ENCODE measurements at regions not wholly inside any gene's neighbourhood (a gene's known extent, or its start where the extent isn't known, plus 50 kb on each side); places are given as distances from the start of the nearest gene placed in this dataset.

GRCh38 chr20:51202304-51202703, 179.4 kb upstream of the KCNG1 start:
- TF ChIP-seq, protein P1, sequence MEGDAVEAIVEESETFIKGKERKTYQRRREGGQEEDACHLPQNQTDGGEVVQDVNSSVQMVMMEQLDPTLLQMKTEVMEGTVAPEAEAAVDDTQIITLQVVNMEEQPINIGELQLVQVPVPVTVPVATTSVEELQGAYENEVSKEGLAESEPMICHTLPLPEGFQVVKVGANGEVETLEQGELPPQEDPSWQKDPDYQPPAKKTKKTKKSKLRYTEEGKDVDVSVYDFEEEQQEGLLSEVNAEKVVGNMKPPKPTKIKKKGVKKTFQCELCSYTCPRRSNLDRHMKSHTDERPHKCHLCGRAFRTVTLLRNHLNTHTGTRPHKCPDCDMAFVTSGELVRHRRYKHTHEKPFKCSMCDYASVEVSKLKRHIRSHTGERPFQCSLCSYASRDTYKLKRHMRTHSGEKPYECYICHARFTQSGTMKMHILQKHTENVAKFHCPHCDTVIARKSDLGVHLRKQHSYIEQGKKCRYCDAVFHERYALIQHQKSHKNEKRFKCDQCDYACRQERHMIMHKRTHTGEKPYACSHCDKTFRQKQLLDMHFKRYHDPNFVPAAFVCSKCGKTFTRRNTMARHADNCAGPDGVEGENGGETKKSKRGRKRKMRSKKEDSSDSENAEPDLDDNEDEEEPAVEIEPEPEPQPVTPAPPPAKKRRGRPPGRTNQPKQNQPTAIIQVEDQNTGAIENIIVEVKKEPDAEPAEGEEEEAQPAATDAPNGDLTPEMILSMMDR (conservative IDR thresholded peaks at IDR 0.05; ENCODE audit: low read depth, low read length), result no peak
- no peak for DNase-seq (ENCODE audit: low read depth)
- H3K4me3 ChIP-seq (ENCODE audit: low read length), result no peak overlapping the region

DNA sequence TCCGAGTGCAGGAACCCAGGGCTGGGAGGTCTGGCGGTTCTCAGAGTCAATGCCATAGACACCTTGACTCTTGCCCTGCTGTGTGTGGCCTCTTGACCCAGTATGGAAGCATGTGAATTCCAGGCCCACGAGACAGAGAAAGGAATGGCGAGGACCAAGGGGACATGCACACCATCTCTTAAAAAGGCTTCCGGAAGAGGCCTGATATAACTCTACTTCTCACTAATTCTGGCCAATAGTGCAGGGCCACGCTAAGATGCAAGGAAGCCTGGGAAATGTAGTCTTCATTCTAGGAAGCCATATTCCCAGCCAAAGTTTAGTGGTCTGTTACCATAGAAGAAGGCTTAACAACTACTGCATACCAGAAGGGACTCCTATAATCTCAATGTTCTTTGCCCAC, 177.0 kb upstream of the KCNG1 start:
- TF ChIP-seq, protein P1 (conservative IDR thresholded peaks at IDR 0.05; ENCODE audit: low read depth, low read length), result no peak
- DNase-seq (ENCODE audit: low read depth), result no peak
- no peak overlapping the region for H3K4me3 ChIP-seq (ENCODE audit: low read length)

- H3K4me3 ChIP-seq (ENCODE audit: low read length), result no peak overlapping the region
- TF ChIP-seq, protein P1 (conservative IDR thresholded peaks at IDR 0.05; ENCODE audit: low read depth, low read length), result no peak
- DNase-seq (ENCODE audit: low read depth), result no peak
Measured at GRCh38 chr20:51198876-51199523, 176.1 kb upstream of the KCNG1 start.

GRCh38 chr20:51198238-51198637, 175.3 kb upstream of the KCNG1 start:
- TF ChIP-seq, protein P1 (conservative IDR thresholded peaks at IDR 0.05; ENCODE audit: low read depth, low read length), result no peak
- no peak overlapping the region for H3K4me3 ChIP-seq (ENCODE audit: low read length)
- no peak for DNase-seq (ENCODE audit: low read depth)

GRCh38 chr20:51196991-51197651, 174.2 kb upstream of the KCNG1 start:
- no peak overlapping the region for H3K4me3 ChIP-seq (ENCODE audit: low read length)
- TF ChIP-seq, protein P1 (conservative IDR thresholded peaks at IDR 0.05; ENCODE audit: low read depth, low read length), result no peak
- DNase-seq (ENCODE audit: low read depth), result no peak

DNA sequence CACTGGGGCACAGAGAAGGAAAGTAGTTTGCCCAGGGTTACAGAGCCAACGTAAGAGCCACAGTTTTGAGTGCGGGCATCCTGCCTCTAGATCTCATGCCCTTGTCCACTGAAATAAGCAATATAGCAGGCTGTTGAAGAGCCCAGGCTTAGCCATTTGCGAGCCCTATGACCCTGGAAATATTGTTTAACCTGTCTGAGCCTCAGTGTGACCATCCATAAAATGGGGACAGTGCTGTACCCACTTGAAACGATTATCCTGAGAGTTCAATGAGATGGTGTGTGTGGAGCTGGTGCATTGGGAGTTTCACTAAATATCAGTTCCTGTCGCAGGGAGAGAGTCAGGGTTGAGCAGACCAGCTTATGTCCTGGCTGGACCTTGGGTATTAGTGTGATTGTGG, 173.1 kb upstream of the KCNG1 start:
- no peak for DNase-seq (ENCODE audit: low read depth)
- no peak overlapping the region for H3K4me3 ChIP-seq (ENCODE audit: low read length)
- TF ChIP-seq, protein P1 (conservative IDR thresholded peaks at IDR 0.05; ENCODE audit: low read depth, low read length), result no peak

GRCh38 chr20:51195419-51195901, 172.6 kb upstream of the KCNG1 start:
- DNase-seq (ENCODE audit: low read depth), result no peak
- TF ChIP-seq, protein P1 (conservative IDR thresholded peaks at IDR 0.05; ENCODE audit: low read depth, low read length), result no peak
- H3K4me3 ChIP-seq (ENCODE audit: low read length), result no peak overlapping the region

All from retinal pigment epithelial cell (primary cell).